GM12878 (cell line): ENCODE measurements at regions not wholly inside any gene's neighbourhood (a gene's known extent, or its start where the extent isn't known, plus 50 kb on each side); places are given as distances from the start of the nearest gene placed in this dataset.

Source experiments
- CBX3 ChIP-seq: fragments of 200-600 bp; sonication (generic); IDR thresholded peaks from 2 replicates; pipeline ENCODE4 v1.6.1; 2016; ENCODE audit warnings: low read depth, borderline replicate concordance
- CHD2 ChIP-seq: IDR thresholded peaks from 2 replicates; pipeline ENCODE4 v1.6.1; 2011; ENCODE audit warnings: low read depth, low read length, improper control_type of control experiment, borderline replicate concordance
- FOXK2 ChIP-seq: fragments of 450-650 bp; IDR thresholded peaks from 2 replicates; pipeline ENCODE4 v1.6.1; 2017; ENCODE audit warnings: mild to moderate bottlenecking, moderate library complexity
- GATAD2B ChIP-seq: fragments of 450-650 bp; conservative IDR thresholded peaks from 2 replicates; pipeline ENCODE4 v1.6.1; 2017; ENCODE audit warnings: low read depth, mild to moderate bottlenecking, moderate library complexity
- HDGF ChIP-seq: fragments of 450-650 bp; IDR thresholded peaks from 2 replicates; pipeline ENCODE4 v1.6.1; 2016; ENCODE audit warnings: antibody characterized with exemption
- IKZF2 ChIP-seq, 2 experiments: fragments of 450-650 bp; IDR thresholded peaks; 2 replicates each; pipeline ENCODE4 v1.6.1; 2017; ENCODE audit warnings: mild to moderate bottlenecking in 2 of 2, moderate library complexity in 2 of 2
- JUND ChIP-seq: IDR thresholded peaks from 2 replicates; pipeline ENCODE4 v1.6.1; 2012; ENCODE audit warnings: low read depth, mild to moderate bottlenecking, low read length, improper control_type of control experiment, moderate library complexity
- MEF2B ChIP-seq: fragments of 450-650 bp; IDR thresholded peaks from 2 replicates; pipeline ENCODE4 v1.6.1; 2018; ENCODE audit warnings: mild to moderate bottlenecking, moderate library complexity; ENCODE audit not compliant: partially characterized antibody, poor library complexity, severe bottlenecking
- MTA2 ChIP-seq: fragments of 450-650 bp; IDR thresholded peaks from 2 replicates; pipeline ENCODE4 v1.6.1; 2016; ENCODE audit warnings: low read depth, mild to moderate bottlenecking, moderate library complexity
- MYC ChIP-seq: IDR thresholded peaks from 2 replicates; pipeline ENCODE4 v1.6.1; 2011; ENCODE audit warnings: mild to moderate bottlenecking, low read length, moderate library complexity, inconsistent platforms; ENCODE audit not compliant: insufficient read depth, insufficient replicate concordance, insufficient read length, severe bottlenecking
- PAX8 ChIP-seq: fragments of 450-650 bp; IDR thresholded peaks from 2 replicates; pipeline ENCODE4 v1.6.1; 2017; ENCODE audit warnings: mild to moderate bottlenecking, moderate library complexity
- SMAD5 ChIP-seq: IDR thresholded peaks from 2 replicates; pipeline ENCODE4 v1.6.1; 2016; ENCODE audit warnings: antibody characterized with exemption, low read depth
- SMARCA5 ChIP-seq: fragments of 450-650 bp; IDR thresholded peaks from 2 replicates; pipeline ENCODE4 v1.6.1; 2017; ENCODE audit warnings: mild to moderate bottlenecking
- ZNF384 ChIP-seq: IDR thresholded peaks from 2 replicates; pipeline ENCODE4 v1.6.1; 2012; ENCODE audit warnings: low read depth, mild to moderate bottlenecking, low read length, improper control_type of control experiment, borderline replicate concordance
- ZSCAN29 ChIP-seq: fragments of 450-650 bp; IDR thresholded peaks from 2 replicates; pipeline ENCODE4 v1.6.1; 2017; ENCODE audit warnings: mild to moderate bottlenecking, moderate library complexity
- ZZZ3 ChIP-seq: IDR thresholded peaks from 2 replicates; pipeline ENCODE4 v1.6.1; 2011; ENCODE audit warnings: low read depth; ENCODE audit not compliant: control insufficient read depth, insufficient read length
- TF ChIP-seq, protein P1 (sequence below): fragments of 450-650 bp; IDR thresholded peaks from 2 replicates; pipeline ENCODE4 v1.6.1; 2016; ENCODE audit warnings: mild to moderate bottlenecking
- TF ChIP-seq, protein P2 (sequence below): fragments of 450-650 bp; IDR thresholded peaks from 2 replicates; pipeline ENCODE4 v1.6.1; 2017; ENCODE audit warnings: mild to moderate bottlenecking, moderate library complexity
- TF ChIP-seq, protein P3 (sequence below): fragments of 450-650 bp; IDR thresholded peaks from 2 replicates; pipeline ENCODE4 v1.6.1; 2017; ENCODE audit warnings: mild to moderate bottlenecking, moderate library complexity
- TF ChIP-seq, protein P4 (sequence below): IDR thresholded peaks from 2 replicates; pipeline ENCODE4 v1.6.1; 2012; ENCODE audit warnings: low read depth, low read length, improper control_type of control experiment

DNA sequence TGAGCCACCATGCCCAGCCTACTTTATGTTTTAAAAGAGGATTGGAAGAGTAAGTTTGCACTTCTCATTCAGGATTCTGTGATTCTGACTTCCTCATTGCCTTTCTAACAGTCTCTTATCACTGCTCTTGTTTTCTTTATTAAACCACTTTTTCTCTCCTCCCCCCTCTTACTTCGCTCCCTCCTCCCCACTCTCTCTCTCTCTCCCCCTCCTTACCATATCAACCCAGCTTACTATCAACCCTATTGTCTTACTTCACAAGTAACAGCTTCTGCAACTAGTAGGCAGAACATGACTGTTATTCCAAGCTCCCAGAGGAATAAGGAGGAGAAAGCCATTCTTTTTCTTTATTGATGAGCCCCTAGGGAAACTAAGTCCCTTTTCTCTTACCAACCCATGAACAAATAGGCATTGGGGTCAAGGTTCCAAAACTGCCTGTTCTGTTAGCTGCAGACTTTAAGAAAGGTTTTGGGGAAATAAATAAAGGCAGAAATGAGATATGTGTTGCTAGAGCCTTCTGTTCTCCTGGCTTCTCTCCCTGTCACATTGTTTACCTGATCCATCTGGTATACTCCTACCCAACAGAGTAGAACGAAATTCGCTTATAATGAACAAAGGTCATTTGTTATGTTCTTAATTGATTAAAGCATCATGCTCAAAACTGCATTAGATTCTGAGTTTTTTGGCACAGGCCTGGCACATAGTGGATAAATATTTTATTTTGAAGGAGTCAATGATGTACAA, 56.4 kb upstream of the RASGRP1 start (continued):
- TF ChIP-seq HDGF (peak; percentile 65; the same call in 1 of the 2 replicates), ZNF384 (no peak), FOXK2 (no peak), GATAD2B (no peak), MEF2B (peak; percentile 62), PAX8 (no peak), MYC (no peak), ZSCAN29 (no peak), SMAD5 (no peak), JUND (no peak), IKZF2 (IDR thresholded peaks at IDR 0.05) (peak; percentile 63 to 64; a peak in 2 of 4 replicates), ZZZ3 (no peak), SMARCA5 (no peak), CBX3 (no peak), MTA2 (peak; percentile 63), CHD2 (0 out of 2 replicates have a peak, but pooled peaks have one; percentile 15)
- TF ChIP-seq, protein P1, sequence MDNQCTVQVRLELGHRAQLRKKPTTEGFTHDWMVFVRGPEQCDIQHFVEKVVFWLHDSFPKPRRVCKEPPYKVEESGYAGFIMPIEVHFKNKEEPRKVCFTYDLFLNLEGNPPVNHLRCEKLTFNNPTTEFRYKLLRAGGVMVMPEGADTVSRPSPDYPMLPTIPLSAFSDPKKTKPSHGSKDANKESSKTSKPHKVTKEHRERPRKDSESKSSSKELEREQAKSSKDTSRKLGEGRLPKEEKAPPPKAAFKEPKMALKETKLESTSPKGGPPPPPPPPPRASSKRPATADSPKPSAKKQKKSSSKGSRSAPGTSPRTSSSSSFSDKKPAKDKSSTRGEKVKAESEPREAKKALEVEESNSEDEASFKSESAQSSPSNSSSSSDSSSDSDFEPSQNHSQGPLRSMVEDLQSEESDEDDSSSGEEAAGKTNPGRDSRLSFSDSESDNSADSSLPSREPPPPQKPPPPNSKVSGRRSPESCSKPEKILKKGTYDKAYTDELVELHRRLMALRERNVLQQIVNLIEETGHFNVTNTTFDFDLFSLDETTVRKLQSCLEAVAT, result peak; percentile 65
- TF ChIP-seq, protein P2, sequence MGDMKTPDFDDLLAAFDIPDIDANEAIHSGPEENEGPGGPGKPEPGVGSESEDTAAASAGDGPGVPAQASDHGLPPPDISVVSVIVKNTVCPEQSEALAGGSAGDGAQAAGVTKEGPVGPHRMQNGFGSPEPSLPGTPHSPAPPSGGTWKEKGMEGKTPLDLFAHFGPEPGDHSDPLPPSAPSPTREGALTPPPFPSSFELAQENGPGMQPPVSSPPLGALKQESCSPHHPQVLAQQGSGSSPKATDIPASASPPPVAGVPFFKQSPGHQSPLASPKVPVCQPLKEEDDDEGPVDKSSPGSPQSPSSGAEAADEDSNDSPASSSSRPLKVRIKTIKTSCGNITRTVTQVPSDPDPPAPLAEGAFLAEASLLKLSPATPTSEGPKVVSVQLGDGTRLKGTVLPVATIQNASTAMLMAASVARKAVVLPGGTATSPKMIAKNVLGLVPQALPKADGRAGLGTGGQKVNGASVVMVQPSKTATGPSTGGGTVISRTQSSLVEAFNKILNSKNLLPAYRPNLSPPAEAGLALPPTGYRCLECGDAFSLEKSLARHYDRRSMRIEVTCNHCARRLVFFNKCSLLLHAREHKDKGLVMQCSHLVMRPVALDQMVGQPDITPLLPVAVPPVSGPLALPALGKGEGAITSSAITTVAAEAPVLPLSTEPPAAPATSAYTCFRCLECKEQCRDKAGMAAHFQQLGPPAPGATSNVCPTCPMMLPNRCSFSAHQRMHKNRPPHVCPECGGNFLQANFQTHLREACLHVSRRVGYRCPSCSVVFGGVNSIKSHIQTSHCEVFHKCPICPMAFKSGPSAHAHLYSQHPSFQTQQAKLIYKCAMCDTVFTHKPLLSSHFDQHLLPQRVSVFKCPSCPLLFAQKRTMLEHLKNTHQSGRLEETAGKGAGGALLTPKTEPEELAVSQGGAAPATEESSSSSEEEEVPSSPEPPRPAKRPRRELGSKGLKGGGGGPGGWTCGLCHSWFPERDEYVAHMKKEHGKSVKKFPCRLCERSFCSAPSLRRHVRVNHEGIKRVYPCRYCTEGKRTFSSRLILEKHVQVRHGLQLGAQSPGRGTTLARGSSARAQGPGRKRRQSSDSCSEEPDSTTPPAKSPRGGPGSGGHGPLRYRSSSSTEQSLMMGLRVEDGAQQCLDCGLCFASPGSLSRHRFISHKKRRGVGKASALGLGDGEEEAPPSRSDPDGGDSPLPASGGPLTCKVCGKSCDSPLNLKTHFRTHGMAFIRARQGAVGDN, result 0 out of 2 replicates have a peak, but pooled peaks have one; percentile 14
- TF ChIP-seq, protein P3, sequence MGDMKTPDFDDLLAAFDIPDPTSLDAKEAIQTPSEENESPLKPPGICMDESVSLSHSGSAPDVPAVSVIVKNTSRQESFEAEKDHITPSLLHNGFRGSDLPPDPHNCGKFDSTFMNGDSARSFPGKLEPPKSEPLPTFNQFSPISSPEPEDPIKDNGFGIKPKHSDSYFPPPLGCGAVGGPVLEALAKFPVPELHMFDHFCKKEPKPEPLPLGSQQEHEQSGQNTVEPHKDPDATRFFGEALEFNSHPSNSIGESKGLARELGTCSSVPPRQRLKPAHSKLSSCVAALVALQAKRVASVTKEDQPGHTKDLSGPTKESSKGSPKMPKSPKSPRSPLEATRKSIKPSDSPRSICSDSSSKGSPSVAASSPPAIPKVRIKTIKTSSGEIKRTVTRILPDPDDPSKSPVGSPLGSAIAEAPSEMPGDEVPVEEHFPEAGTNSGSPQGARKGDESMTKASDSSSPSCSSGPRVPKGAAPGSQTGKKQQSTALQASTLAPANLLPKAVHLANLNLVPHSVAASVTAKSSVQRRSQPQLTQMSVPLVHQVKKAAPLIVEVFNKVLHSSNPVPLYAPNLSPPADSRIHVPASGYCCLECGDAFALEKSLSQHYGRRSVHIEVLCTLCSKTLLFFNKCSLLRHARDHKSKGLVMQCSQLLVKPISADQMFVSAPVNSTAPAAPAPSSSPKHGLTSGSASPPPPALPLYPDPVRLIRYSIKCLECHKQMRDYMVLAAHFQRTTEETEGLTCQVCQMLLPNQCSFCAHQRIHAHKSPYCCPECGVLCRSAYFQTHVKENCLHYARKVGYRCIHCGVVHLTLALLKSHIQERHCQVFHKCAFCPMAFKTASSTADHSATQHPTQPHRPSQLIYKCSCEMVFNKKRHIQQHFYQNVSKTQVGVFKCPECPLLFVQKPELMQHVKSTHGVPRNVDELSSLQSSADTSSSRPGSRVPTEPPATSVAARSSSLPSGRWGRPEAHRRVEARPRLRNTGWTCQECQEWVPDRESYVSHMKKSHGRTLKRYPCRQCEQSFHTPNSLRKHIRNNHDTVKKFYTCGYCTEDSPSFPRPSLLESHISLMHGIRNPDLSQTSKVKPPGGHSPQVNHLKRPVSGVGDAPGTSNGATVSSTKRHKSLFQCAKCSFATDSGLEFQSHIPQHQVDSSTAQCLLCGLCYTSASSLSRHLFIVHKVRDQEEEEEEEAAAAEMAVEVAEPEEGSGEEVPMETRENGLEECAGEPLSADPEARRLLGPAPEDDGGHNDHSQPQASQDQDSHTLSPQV, result no peak
- TF ChIP-seq, protein P4, sequence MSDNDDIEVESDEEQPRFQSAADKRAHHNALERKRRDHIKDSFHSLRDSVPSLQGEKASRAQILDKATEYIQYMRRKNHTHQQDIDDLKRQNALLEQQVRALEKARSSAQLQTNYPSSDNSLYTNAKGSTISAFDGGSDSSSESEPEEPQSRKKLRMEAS, result no peak
- TF ChIP-seq, all 136 proteins: peak for 10
